ENCODE measurements at regions not wholly inside any gene's neighbourhood (a gene's known extent, or its start where the extent isn't known, plus 50 kb on each side); places are given as distances from the start of the nearest gene placed in this dataset.

GRCh38 chr6:91324711-91325110 lies 737.8 kb upstream of the MAP3K7 start:
- no peak for DNase-seq

GRCh38 chr6:91317984-91318383 lies 731.1 kb upstream of the MAP3K7 start:
- no peak for DNase-seq

DNA sequence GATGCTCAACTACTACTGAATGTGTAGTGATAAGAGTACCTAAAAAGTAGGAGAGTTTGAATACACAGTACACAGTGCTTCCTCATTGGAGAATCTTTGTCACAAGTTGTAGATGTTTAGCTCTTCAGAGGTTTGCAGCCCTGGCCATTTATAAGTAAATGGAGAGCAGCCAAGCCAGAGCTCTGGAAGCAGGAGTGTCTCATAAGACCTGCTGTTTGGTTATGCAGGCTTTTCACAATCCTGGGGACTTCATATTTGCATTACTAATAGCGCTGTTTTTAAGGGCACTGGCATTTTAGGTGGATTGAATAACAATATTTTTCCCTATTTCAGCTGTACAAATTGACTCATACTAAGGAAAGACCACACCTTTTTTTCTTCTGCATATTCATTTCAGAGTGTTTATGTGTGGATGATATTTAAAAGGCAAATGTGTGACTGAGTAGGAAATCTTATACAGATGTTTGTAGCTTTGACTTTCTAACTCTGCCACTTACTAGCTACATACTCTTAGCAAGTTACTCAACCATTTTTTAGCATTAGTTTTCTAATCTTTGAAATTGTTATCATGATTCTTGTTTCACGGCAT lies 730.5 kb upstream of the MAP3K7 start:
- DNase-seq, result no peak

DNA sequence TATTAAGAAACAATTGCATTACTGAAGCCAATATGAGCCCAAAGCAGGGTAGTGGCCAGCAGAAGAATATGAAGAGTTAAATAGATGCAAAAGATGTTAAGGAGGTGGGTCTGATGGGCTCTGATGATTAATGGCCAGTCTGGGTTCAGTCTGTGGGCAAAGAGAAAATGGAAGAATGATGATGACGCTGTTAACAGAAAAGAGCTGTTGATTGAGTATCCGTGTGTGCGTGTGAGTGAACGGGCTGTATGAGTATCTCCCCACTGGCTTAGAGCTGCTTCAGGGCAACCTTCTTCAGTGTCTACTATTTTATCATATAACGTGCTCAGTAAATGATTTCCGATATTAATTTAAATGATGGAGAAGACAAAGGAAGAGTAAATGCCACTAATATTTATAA lies 723.3 kb upstream of the MAP3K7 start:
- DNase-seq, result no peak

- no peak for DNase-seq
These were observed 718.9 kb upstream of the MAP3K7 start for GRCh38 chr6:91305755-91306154.

DNA sequence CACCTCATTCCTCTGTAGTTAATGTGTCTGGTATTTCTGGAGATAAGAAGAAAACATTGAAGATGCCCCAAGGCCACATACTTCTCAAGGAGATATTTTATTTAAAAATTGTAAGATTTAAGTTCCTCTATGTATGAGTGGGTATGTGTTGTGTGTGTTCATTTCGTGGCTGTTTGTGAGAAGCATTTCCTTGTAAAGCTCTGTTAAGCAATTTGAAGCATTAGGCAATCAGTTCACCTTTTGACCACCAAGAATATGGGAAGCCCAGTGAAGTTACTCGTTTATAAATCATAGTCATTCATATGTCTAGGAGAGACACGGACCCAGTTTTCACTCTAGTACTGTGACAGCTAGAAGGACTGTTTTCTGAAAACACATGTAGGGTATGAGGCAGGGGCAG lies 717.6 kb upstream of the MAP3K7 start:
- DNase-seq, result no peak

DNA sequence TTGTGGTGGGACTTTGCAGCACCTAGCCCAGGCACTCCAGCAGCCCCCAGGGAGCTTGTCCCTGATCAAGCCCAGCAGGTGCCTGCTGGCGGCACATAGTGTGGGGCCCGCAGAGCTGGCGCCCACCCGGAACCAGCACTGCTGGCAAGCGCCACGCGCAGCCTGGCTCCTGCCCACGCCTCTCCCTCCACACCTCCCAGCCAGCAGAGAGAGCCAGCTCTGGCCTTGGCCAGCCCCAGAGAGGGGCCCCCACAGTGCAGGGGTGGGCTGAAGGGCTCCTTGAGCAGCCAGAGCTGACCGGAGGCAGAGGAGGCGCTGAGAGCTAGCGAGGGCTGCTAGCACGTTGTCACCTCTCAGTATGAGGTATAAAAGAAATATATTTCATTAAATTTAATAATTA lies 716.5 kb upstream of the MAP3K7 start:
- DNase-seq, result no peak

- DNase-seq, result no peak
These were observed 712.9 kb upstream of the MAP3K7 start for GRCh38 chr6:91299544-91300491.

DNA sequence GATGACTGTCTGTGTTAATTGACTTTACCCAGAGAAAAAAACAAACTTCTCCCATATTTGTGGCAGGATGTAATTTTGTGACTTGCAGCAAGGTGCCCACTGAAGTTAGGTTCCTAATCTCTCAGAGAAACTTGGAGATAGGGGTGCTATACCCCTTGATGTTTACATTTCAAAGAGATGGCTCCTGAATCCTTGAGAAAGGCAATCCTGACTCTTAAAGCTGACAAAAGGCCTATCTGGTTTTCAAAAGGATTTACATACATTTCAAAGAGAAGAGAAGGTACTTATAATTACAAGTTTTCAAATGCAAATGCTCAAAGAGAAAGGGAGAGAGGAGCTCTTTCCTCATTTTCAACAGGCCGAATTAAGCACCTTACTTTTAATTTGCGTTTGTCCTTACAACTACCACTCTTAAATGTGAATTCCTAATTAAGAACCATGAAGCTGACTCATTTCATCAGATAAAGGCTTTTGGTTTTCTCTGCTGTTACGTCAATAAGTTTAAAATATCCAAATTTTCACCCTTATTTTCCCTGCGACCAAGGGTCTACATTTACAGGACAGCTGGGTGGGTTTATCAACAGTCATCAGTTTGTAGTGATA lies 711.8 kb upstream of the MAP3K7 start:
- no peak for DNase-seq

DNA sequence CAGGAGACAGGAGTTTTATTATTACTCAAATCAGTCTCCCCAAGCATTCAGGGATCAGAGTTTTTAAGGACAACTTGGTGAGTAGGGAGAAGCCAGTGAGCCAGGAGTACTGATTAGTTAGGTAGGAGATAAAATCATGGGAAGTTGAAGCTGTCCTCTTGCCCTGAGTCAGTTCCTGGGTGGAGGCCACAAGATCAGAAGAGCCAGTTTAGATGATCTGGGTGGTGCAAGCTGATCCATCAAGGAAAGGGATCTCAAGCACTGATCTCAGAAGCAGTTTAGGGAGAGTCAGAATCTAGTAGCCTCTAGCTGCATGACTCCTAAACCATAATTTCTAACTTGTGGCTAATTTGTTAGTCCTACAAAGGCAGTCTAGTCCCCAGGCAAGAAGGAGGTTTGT lies 706.5 kb upstream of the MAP3K7 start:
- no peak for DNase-seq

DNA sequence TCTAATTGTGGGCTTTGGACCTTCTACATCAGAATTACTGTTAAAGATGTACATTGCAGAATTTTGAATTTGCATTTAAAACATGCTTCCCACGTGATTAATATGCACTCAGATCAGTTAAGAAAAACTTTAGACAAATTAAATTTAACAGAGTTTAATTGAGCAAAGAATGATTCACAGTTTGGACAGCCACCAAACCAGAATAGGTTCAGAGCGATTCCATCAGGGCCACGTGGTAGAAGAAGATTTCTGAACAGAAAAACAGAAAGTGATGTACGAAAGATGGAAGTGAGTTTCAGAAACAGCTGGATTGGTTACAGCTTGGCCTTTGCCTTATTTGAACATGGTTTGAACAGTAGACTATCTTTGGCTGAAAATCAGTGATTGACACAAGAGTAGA lies 704.2 kb upstream of the MAP3K7 start:
- DNase-seq, result no peak

DNA sequence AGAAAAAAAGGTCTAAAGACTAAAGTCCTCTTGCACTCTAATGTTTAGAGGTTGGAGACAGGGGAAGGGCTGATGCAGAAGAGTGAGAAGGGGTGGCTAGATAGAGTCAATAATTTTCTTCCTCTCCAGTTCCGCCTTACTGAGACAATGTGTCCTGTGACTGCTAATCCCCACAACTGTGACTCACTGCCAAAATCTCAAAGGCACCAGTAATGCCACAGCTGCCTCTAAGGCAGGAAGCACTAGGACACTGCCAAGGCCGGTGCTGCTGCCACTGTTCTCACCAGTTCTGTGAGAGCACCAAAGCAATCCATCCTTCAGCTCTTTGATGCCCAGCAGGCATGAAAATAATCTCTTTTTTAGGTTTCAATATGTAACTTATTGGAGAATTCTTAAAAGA lies 701.9 kb upstream of the MAP3K7 start:
- no peak for DNase-seq

DNA sequence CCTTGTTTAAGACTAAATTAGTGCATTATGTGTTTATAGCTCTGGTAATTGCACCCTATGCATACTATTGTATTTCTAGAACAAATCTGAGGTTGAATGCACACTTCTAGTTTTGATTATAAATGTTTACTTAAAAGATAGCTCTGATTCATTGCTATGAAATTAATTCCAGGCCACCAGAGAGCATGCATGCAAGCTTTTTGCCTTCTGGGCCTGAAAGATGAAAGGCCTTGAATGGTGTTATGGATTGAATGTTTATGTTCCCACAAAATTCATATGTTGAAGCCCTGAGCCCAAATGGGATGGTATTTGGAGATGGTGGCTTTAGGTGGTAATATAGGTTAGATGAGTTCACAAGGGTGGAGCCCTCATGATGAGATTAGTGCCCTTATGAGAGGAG lies 695.0 kb upstream of the MAP3K7 start:
- DNase-seq, result no peak

GRCh38 chr6:91280494-91280830 lies 693.6 kb upstream of the MAP3K7 start:
- no peak for DNase-seq

DNA sequence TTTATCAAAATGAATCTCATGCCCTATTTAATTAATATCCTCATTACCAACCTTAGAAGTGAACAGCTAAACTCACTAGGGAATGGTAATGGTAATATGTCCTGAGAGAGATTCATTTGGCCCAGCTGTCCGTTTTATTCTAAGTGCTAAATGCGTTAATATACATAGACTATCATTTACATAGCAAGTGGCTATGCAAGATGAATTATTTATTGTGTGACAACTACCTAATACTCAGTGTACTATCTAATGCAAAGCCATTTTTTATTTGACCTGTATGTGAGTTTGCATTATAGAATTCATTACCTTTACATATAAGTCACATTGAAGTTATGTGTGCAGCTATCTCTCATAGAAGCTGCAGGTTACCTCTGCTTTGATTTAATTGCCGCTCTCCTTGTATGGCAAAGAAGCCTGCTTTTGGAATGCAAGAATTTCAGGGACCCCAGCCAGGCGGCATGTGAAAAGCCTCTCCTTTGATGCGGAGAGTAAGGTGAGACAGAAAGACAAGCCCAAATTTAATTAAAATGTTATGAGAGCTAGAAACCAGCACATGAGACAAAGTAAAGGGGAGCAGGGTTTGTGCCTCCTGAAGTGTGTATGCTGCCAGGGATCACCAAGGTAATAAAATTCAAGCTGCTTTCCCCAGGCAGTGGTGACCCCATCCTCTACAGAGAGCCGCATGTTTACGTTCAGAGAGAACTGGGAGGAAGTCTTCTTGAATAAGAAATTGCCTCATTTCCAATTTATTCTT lies 693.0 kb upstream of the MAP3K7 start:
- DNase-seq, result no peak

DNA sequence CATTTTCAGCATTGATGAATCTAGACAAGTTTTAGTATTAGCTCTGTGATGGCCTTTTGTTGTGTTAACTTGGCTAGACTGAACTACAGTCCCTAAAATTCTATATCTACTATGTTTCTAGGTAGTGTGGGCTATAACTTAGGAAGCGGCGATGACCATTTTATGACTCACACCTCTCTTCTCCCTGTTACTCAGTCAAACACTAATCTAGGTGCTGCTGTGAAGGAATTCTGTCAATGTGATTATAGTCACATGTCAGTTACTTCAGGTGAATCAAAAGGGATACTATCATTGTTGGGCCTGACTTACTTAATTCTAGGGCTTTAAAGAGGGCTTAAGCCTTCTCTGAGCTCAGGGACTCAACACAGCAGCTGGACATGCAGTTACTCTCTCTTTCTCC lies 691.5 kb upstream of the MAP3K7 start:
- DNase-seq, result no peak

DNA sequence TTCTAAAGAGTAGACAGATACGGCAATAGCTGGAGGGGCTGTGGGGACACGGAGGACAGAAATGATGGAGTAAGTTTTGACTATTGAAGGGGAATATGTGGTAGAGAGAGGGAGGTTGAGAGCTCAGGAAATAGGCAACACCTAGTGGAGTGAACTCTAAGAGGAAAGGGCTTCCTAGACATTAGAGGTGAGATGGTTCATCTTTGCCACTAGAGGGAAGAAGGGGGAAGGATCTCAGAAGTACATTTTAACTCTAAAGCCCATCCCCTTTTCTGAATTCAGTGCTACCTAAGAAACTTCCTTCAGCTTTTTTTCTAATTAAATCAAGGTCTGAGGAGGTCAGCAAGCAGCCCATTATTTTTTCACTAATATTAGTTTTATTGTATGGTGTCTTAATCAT lies 689.4 kb upstream of the MAP3K7 start:
- no peak for DNase-seq

GRCh38 chr6:91273729-91274128 lies 686.9 kb upstream of the MAP3K7 start:
- no peak for DNase-seq

DNA sequence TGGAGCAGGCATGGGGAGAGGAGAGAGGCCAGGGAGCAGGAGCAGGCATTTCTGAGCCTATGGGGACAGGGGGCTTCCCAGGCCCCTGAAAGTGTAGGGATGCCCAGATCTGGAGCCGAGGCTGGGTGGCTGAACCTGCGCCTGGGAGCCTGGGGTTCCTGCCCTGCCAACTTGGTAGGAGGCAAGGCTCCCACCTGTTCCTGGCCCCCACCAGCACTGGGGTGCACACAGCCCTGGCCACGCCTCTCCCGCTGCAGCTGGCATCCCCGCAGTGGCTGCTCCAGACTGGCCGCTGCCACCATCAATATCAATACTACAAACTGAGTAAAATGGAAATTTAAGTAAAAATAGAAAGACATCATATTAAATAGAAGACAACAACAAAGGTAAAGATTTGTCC lies 684.9 kb upstream of the MAP3K7 start:
- no peak for DNase-seq

DNA sequence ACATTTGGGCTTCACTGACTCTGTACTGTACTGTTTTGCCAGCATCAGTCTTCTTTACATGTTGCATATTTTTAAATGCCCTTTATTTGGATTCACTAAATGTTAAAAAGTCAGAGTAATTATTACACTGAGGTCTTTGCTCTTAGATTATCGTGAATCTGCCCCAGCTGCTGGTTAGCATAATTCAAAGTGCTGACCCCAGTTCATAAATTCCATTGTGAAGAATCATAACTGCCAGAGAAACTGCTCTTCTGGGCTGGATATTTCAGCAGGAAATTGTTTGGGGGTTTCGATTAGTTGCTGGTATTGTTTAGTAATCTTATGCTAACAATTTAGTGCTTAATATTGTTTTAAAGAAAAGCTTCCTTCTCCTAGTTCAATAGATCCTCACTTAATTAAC lies 682.1 kb upstream of the MAP3K7 start:
- DNase-seq, result no peak

GRCh38 chr6:91267246-91267645 lies 680.4 kb upstream of the MAP3K7 start:
- no peak for DNase-seq

- no peak for DNase-seq
These were observed 679.3 kb upstream of the MAP3K7 start for GRCh38 chr6:91266156-91266555.

- DNase-seq, result no peak
These were observed 656.6 kb upstream of the MAP3K7 start for GRCh38 chr6:91243436-91243835.

DNA sequence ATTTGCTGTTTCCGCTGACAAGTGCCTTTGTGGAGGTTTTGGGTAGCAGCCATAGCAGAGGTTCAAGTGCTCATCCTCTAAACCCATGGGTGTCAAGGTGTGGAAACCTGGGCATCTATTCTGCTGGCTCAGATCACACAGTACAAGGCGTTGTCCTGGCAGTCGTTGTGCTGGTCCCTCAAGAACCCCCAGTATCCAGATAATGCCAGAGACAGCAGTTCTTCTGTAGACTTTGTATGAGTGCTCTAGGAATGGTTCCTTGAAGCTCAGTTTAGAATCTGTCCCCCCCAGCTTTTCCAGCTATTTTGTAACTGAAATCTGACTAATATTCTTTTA lies 655.7 kb upstream of the MAP3K7 start:
- no peak for DNase-seq
